ENCODE measurements at regions not wholly inside any gene's neighbourhood (a gene's known extent, or its start where the extent isn't known, plus 50 kb on each side); places are given as distances from the start of the nearest gene placed in this dataset.

GRCh38 chr6:11830105-11830504 lies 51.5 kb upstream of the ADTRP start:
- TF ChIP-seq EZH2phosphoT487 (IDR thresholded peaks at IDR 0.05; ENCODE audit: borderline replicate concordance, low read depth, low read length) (no peak), CTCF (conservative IDR thresholded peaks at IDR 0.05; ENCODE audit: low read length) (no peak)
- H3K4me3 ChIP-seq (ENCODE audit: low read depth, low read length, poor library complexity, severe bottlenecking), result no peak overlapping the region
- peaks cover 20% of the 10 kb centered on the region for H3K4me1 ChIP-seq (ENCODE audit: insufficient read depth, low read length, poor library complexity, severe bottlenecking)
- H3K9me2 ChIP-seq (ENCODE audit: insufficient read depth, low read length), result no peaks in the 10 kb centered on the region
- BruUV-seq (replicated peaks), result no TSS peak
- CTCF ChIA-PET (ENCODE audit: unreplicated experiment), result no interaction called here
- no peaks in the 10 kb centered on the region for H3K9me3 ChIP-seq (ENCODE audit: low read length)
- no peak for DNase-seq (ENCODE audit: low spot score)
- no peak overlapping the region for H3K4me2 ChIP-seq (ENCODE audit: low read length)
- H3K36me3 ChIP-seq (ENCODE audit: insufficient read depth, low read length), result no peaks in the 10 kb centered on the region
- H3K27ac ChIP-seq (ENCODE audit: low read depth, low read length, poor library complexity, severe bottlenecking), result no peak overlapping the region
- intact Hi-C loops (cut with micrococcal nuclease; ENCODE audit: unreplicated experiment), result no loop called here
- no peaks in the 10 kb centered on the region for H3K79me2 ChIP-seq (ENCODE audit: insufficient read depth, low read depth, low read length)
- H4K20me1 ChIP-seq (ENCODE audit: insufficient read depth, low read length), result no peaks in the 10 kb centered on the region
- POLR2A ChIA-PET, result no interaction called here
- H2AFZ ChIP-seq (ENCODE audit: low read length), result no peak overlapping the region

- Histone ChIP-seq H3K9me3 (ENCODE audit: low read length) (no peaks in the 10 kb centered on the region), H4K20me1 (ENCODE audit: insufficient read depth, low read length) (no peaks in the 10 kb centered on the region), H2AFZ (ENCODE audit: low read length) (no peak overlapping the region), H3K4me1 (ENCODE audit: insufficient read depth, low read length, poor library complexity, severe bottlenecking) (peaks cover 11% of the 10 kb centered on the region), H3K4me2 (ENCODE audit: low read length) (peak overlapping the region; percentile 41), H3K4me3 (ENCODE audit: low read depth, low read length, poor library complexity, severe bottlenecking) (no peak overlapping the region), H3K79me2 (ENCODE audit: insufficient read depth, low read depth, low read length) (no peaks in the 10 kb centered on the region), H3K36me3 (ENCODE audit: insufficient read depth, low read length) (no peaks in the 10 kb centered on the region), H3K27ac (ENCODE audit: low read depth, low read length, poor library complexity, severe bottlenecking) (no peak overlapping the region), H3K9me2 (ENCODE audit: insufficient read depth, low read length) (no peaks in the 10 kb centered on the region)
- intact Hi-C loops (cut with micrococcal nuclease; ENCODE audit: unreplicated experiment), result no loop called here
- POLR2A ChIA-PET, result interaction anchor here (0.6 kb wide), 1 partner anchor 1982 kb away, joined by 4 read pairs; no protein-coding TSS in a partner anchor
- CTCF ChIA-PET (ENCODE audit: unreplicated experiment), result no interaction called here
- BruUV-seq (replicated peaks), result no TSS peak
- peak; percentile 30 for DNase-seq (ENCODE audit: low spot score)
- TF ChIP-seq EZH2phosphoT487 (IDR thresholded peaks at IDR 0.05; ENCODE audit: borderline replicate concordance, low read depth, low read length) (no peak), CTCF (conservative IDR thresholded peaks at IDR 0.05; ENCODE audit: low read length) (no peak)
These were observed 49.8 kb upstream of the ADTRP start for GRCh38 chr6:11828262-11828870.

All from OCI-LY7 (cell line).